Activated naive CD4-positive, alpha-beta T cell treated with anti-CD3 and anti-CD28 coated beads, Interleukin-2, amount 10 ng/mL, durations not matched to agents 7 days and 5 days (primary cell): ENCODE measurements at regions not wholly inside any gene's neighbourhood (a gene's known extent, or its start where the extent isn't known, plus 50 kb on each side); places are given as distances from the start of the nearest gene placed in this dataset.

ENCODE experiments used
- CTCF ChIA-PET: fragments of 350-600 bp; sonication (Branson Sonifier 250); formaldehyde crosslinking; loops from one replicate; lab custom pipeline; 2021; ENCODE audit warnings: antibody characterized with exemption; lab: Charles Lee
- DNase-seq: peaks from one replicate; pipeline ENCODE4 v3.0.0-alpha.2; 2020
- H3K27ac Mint-ChIP-seq: one replicate; pipeline ENCODE4 v1.8.0; 2021; ENCODE audit warnings: mild to moderate bottlenecking, moderate library complexity, mixed read lengths
- H3K27me3 Mint-ChIP-seq: one replicate; pipeline ENCODE4 v1.8.0; 2021; ENCODE audit warnings: mild to moderate bottlenecking, mixed read lengths
- H3K36me3 Mint-ChIP-seq: one replicate; pipeline ENCODE4 v1.8.0; 2021; ENCODE audit warnings: mixed read lengths
- H3K4me1 Mint-ChIP-seq: one replicate; pipeline ENCODE4 v1.8.0; 2021; ENCODE audit warnings: mixed read lengths
- H3K4me3 Mint-ChIP-seq: one replicate; pipeline ENCODE4 v1.8.0; 2021; ENCODE audit warnings: mild to moderate bottlenecking, moderate library complexity, mixed read lengths
- H3K9me3 Mint-ChIP-seq: one replicate; pipeline ENCODE4 v1.8.0; 2021; ENCODE audit warnings: mixed read lengths

- Mint-ChIP-seq H3K36me3 (no peaks in the 10 kb centered on the region), H3K9me3 (peaks cover 4% of the 10 kb centered on the region), H3K4me3 (no peak overlapping the region), H3K27me3 (no peaks in the 10 kb centered on the region), H3K4me1 (no peaks in the 10 kb centered on the region), H3K27ac (no peak overlapping the region)
- CTCF ChIA-PET: interaction anchor here (0.6 kb wide), 1 partner anchor 570 kb away, joined by 3 read pairs; no protein-coding TSS in a partner anchor
- DNase-seq: no peak
Measured at GRCh38 chr10:113426181-113426877, 126.5 kb upstream of the HABP2 start.

GRCh38 chr10:113427236-113427735 is 125.6 kb upstream of the HABP2 start:
- H3K27me3 Mint-ChIP-seq: no peaks in the 10 kb centered on the region
- no peak overlapping the region for H3K27ac Mint-ChIP-seq
- H3K4me3 Mint-ChIP-seq: no peak overlapping the region
- H3K4me1 Mint-ChIP-seq: no peaks in the 10 kb centered on the region
- DNase-seq: no peak
- no peaks in the 10 kb centered on the region for H3K36me3 Mint-ChIP-seq
- H3K9me3 Mint-ChIP-seq: peaks cover 4% of the 10 kb centered on the region
- CTCF ChIA-PET: no interaction called here

GRCh38 chr10:113427811-113428558 is 124.9 kb upstream of the HABP2 start:
- no peak for DNase-seq
- H3K9me3 Mint-ChIP-seq: peaks cover 4% of the 10 kb centered on the region
- no peak overlapping the region for H3K27ac Mint-ChIP-seq
- H3K36me3 Mint-ChIP-seq: no peaks in the 10 kb centered on the region
- no peaks in the 10 kb centered on the region for H3K4me1 Mint-ChIP-seq
- no peaks in the 10 kb centered on the region for H3K27me3 Mint-ChIP-seq
- CTCF ChIA-PET: no interaction called here
- no peak overlapping the region for H3K4me3 Mint-ChIP-seq

- Mint-ChIP-seq H3K36me3 (no peaks in the 10 kb centered on the region), H3K4me1 (no peaks in the 10 kb centered on the region), H3K27ac (no peak overlapping the region), H3K9me3 (peaks cover 4% of the 10 kb centered on the region), H3K27me3 (no peaks in the 10 kb centered on the region), H3K4me3 (no peak overlapping the region)
- no peak for DNase-seq
- CTCF ChIA-PET: interaction anchor here (0.6 kb wide), 1 partner anchor 197 kb away, joined by 3 read pairs; no protein-coding TSS in a partner anchor
Measured at GRCh38 chr10:113430634-113431397, 122.0 kb upstream of the HABP2 start.

- Mint-ChIP-seq H3K9me3 (peaks cover 4% of the 10 kb centered on the region), H3K27ac (no peak overlapping the region), H3K4me3 (no peak overlapping the region), H3K27me3 (no peaks in the 10 kb centered on the region), H3K36me3 (no peaks in the 10 kb centered on the region), H3K4me1 (no peaks in the 10 kb centered on the region)
- DNase-seq: no peak
- CTCF ChIA-PET: interaction anchor here (0.6 kb wide), 1 partner anchor 196 kb away, joined by 3 read pairs; no protein-coding TSS in a partner anchor
Measured at GRCh38 chr10:113431398-113432160, 121.3 kb upstream of the HABP2 start.

GRCh38 chr10:113433711-113434110 is 119.1 kb upstream of the HABP2 start:
- Mint-ChIP-seq H3K27ac (no peak overlapping the region), H3K36me3 (no peaks in the 10 kb centered on the region), H3K9me3 (peaks cover 4% of the 10 kb centered on the region), H3K4me3 (no peak overlapping the region), H3K27me3 (no peaks in the 10 kb centered on the region), H3K4me1 (no peaks in the 10 kb centered on the region)
- DNase-seq: no peak
- CTCF ChIA-PET: no interaction called here

- CTCF ChIA-PET: no interaction called here
Measured at GRCh38 chr10:113434315-113434714, 118.5 kb upstream of the HABP2 start.

GRCh38 chr10:113434950-113435349 is 117.9 kb upstream of the HABP2 start:
- no peak overlapping the region for H3K4me3 Mint-ChIP-seq

More at GRCh38 chr10:113434315-113434714, 118.5 kb upstream of the HABP2 start:
- no peak for DNase-seq
- Mint-ChIP-seq H3K27ac (no peak overlapping the region), H3K27me3 (no peaks in the 10 kb centered on the region), H3K4me3 (no peak overlapping the region), H3K4me1 (no peaks in the 10 kb centered on the region), H3K9me3 (peaks cover 4% of the 10 kb centered on the region), H3K36me3 (no peaks in the 10 kb centered on the region)

GRCh38 chr10:113435881-113436280 is 117.0 kb upstream of the HABP2 start:
- H3K27ac Mint-ChIP-seq: no peak overlapping the region
- no peaks in the 10 kb centered on the region for H3K4me1 Mint-ChIP-seq
- no peaks in the 10 kb centered on the region for H3K27me3 Mint-ChIP-seq
- CTCF ChIA-PET: no interaction called here
- H3K9me3 Mint-ChIP-seq: no peaks in the 10 kb centered on the region
- no peak overlapping the region for H3K4me3 Mint-ChIP-seq
- H3K36me3 Mint-ChIP-seq: no peaks in the 10 kb centered on the region
- DNase-seq: no peak

More at GRCh38 chr10:113434950-113435349, 117.9 kb upstream of the HABP2 start:
- H3K36me3 Mint-ChIP-seq: no peaks in the 10 kb centered on the region
- no peak for DNase-seq
- CTCF ChIA-PET: no interaction called here
- no peaks in the 10 kb centered on the region for H3K27me3 Mint-ChIP-seq
- H3K27ac Mint-ChIP-seq: no peak overlapping the region
- H3K4me1 Mint-ChIP-seq: no peaks in the 10 kb centered on the region
- peaks cover 4% of the 10 kb centered on the region for H3K9me3 Mint-ChIP-seq

GRCh38 chr10:113436851-113437250 is 116.0 kb upstream of the HABP2 start:
- Mint-ChIP-seq H3K36me3 (no peaks in the 10 kb centered on the region), H3K4me3 (no peak overlapping the region), H3K27me3 (peaks cover 2% of the 10 kb centered on the region), H3K27ac (no peak overlapping the region), H3K4me1 (no peaks in the 10 kb centered on the region), H3K9me3 (no peaks in the 10 kb centered on the region)
- CTCF ChIA-PET: no interaction called here
- DNase-seq: no peak

GRCh38 chr10:113438652-113439051 is 114.2 kb upstream of the HABP2 start:
- Mint-ChIP-seq H3K27ac (no peak overlapping the region), H3K9me3 (no peaks in the 10 kb centered on the region), H3K4me3 (no peak overlapping the region), H3K27me3 (peaks cover 8% of the 10 kb centered on the region), H3K36me3 (no peaks in the 10 kb centered on the region), H3K4me1 (no peaks in the 10 kb centered on the region)
- CTCF ChIA-PET: no interaction called here
- no peak for DNase-seq

- no peaks in the 10 kb centered on the region for H3K36me3 Mint-ChIP-seq
- no peak overlapping the region for H3K27ac Mint-ChIP-seq
- CTCF ChIA-PET: no interaction called here
- H3K27me3 Mint-ChIP-seq: peaks cover 8% of the 10 kb centered on the region
- no peaks in the 10 kb centered on the region for H3K4me1 Mint-ChIP-seq
- no peak for DNase-seq
- H3K9me3 Mint-ChIP-seq: no peaks in the 10 kb centered on the region
- H3K4me3 Mint-ChIP-seq: no peak overlapping the region
Measured at GRCh38 chr10:113441220-113441619, 111.6 kb upstream of the HABP2 start.

GRCh38 chr10:113441686-113442270 is 111.1 kb upstream of the HABP2 start:
- Mint-ChIP-seq H3K4me3 (no peak overlapping the region), H3K4me1 (no peaks in the 10 kb centered on the region), H3K27me3 (peaks cover 8% of the 10 kb centered on the region), H3K36me3 (no peaks in the 10 kb centered on the region), H3K27ac (no peak overlapping the region), H3K9me3 (no peaks in the 10 kb centered on the region)
- DNase-seq: no peak
- CTCF ChIA-PET: no interaction called here
